Tibial nerve (tissue), 4 donors: ENCODE measurements at regions not wholly inside any gene's neighbourhood (a gene's known extent, or its start where the extent isn't known, plus 50 kb on each side); places are given as distances from the start of the nearest gene placed in this dataset.

Experiments
- CTCF ChIP-seq, 5 experiments: fragments of 200-600 bp in 3 of 5; fragments of 450-650 bp in 2 of 5; sonication (generic) in 3 of 5; IDR thresholded peaks; one replicate each; pipeline ENCODE4 v1.5.1; 2016 to 2019; ENCODE audit warnings: antibody characterized with exemption in 5 of 5, mild to moderate bottlenecking in 3 of 5, moderate library complexity in 2 of 5
- EP300 ChIP-seq, 2 donors: sonication (generic); formaldehyde crosslinking; IDR thresholded peaks; one replicate each; pipeline ENCODE4 v1.6.1; 2017; ENCODE audit warnings: antibody characterized with exemption in 2 of 2, mild to moderate bottlenecking in 1 of 2
- POLR2A ChIP-seq, 2 donors: fragments of 450-650 bp; IDR thresholded peaks; one replicate each; pipeline ENCODE4 v1.6.1; 2017; ENCODE audit warnings: antibody characterized with exemption in 2 of 2, mild to moderate bottlenecking in 2 of 2, moderate library complexity in 2 of 2

- no peak for TF ChIP-seq CTCF (IDR thresholded peaks at IDR 0.05)
- no peak for TF ChIP-seq EP300 (IDR thresholded peaks at IDR 0.05)
- no peak for TF ChIP-seq POLR2A (IDR thresholded peaks at IDR 0.05)
Observed at GRCh38 chr22:27240298-27241075, 561.1 kb downstream of the MN1 start.
